Heart right ventricle (tissue), 16 donors: ENCODE measurements at regions not wholly inside any gene's neighbourhood (a gene's known extent, or its start where the extent isn't known, plus 50 kb on each side); places are given as distances from the start of the nearest gene placed in this dataset.

Experiments
- ATAC-seq, 8 donors: fragments of 200-7000 bp; cut with Tn5 transposase; one replicate each; pipeline ENCODE4 v1.9.1; 2020; ENCODE audit warnings: mild to moderate bottlenecking in 8 of 8, moderate library complexity in 8 of 8, moderate number of reproducible peaks in 1 of 8
- DNase-seq, 2 donors: peaks; one replicate each; pipeline ENCODE4 v3.0.0-alpha.2; 2020
- H3K27ac ChIP-seq, 10 donors: fragments of 200-600 bp; sonication (generic) in 2 of 10; one replicate each; pipeline versions ENCODE4 v1.5.0 to v1.8.0; 2020 to 2022; ENCODE audit warnings: mild to moderate bottlenecking in 3 of 10
- H3K27me3 ChIP-seq, 7 donors: fragments of 200-600 bp; one replicate each; pipeline ENCODE4 v1.8.0; 2021 to 2022; ENCODE audit warnings: mild to moderate bottlenecking in 2 of 7
- H3K36me3 ChIP-seq, 9 donors: fragments of 200-600 bp; sonication (generic) in 1 of 9; one replicate each; pipeline versions ENCODE4 v1.5.0 to v1.8.0; 2020 to 2022; ENCODE audit warnings: mild to moderate bottlenecking in 2 of 9
- H3K4me1 ChIP-seq, 9 donors: fragments of 200-600 bp; sonication (generic) in 1 of 9; one replicate each; pipeline versions ENCODE4 v1.5.0 to v1.8.0; 2020 to 2022; ENCODE audit warnings: mild to moderate bottlenecking in 4 of 9
- H3K4me3 ChIP-seq, 10 donors: fragments of 200-600 bp; sonication (generic) in 2 of 10; one replicate each; pipeline versions ENCODE4 v1.5.0 to v1.8.0; 2020 to 2022; ENCODE audit warnings: mild to moderate bottlenecking in 7 of 10, moderate library complexity in 2 of 10
- H3K9me3 ChIP-seq, 11 donors: fragments of 200-600 bp in 10 of 11; sonication (generic) in 2 of 11; one replicate each; pipeline versions ENCODE4 v1.5.0 to v1.8.0; 2013 to 2022; ENCODE audit warnings: mild to moderate bottlenecking in 2 of 11, control low read depth in 1 of 11, moderate library complexity in 1 of 11
- CTCF ChIP-seq, 9 donors: fragments of 200-600 bp; sonication (generic) in 2 of 9; IDR thresholded peaks; one replicate each; pipeline versions ENCODE4 v1.5.0 to v1.8.0; 2021 to 2022; ENCODE audit warnings: antibody characterized with exemption in 9 of 9, mild to moderate bottlenecking in 5 of 9, moderate library complexity in 1 of 9
- WGBS, 2 donors: extraction: QIAGEN DNeasy Blood & Tissue Kit; methylation state at CpG; one replicate each; pipeline ENCODE4 v1.1.7; 2013; ENCODE audit warnings: inconsistent platforms in 1 of 2; 5-methylcytosine and 5-hydroxymethylcytosine counted together
- intact Hi-C, 10 donors: fragments of 100-400 bp; cut with DNase I; formaldehyde crosslinking; loops; one replicate each; pipeline versions ENCODE4 v1.11.1 to v1.14.2; 2022
- donor health status: Arrhythmogenic right ventricular cardiomyopathy.
- donor health status: ischemic (EF 13 %, LVEDD 7.1; RV severe dilation, severe dysfunction).
- donor health status: healthy with polysubstance abuse.
- donor health status: DM: no; HTN: yes; CAD: no.
- donor health status: DM: no; HTN: no; CAD: no.
- donor health status: ischemic (EF 25% LVEDD 6.9; RV normal size, moderate dysfunction).
- donor health status: ischemic (EF 25% LVEDD 5.7; RV mildly dilated, moderate dysfunction).
- donor health status: healthy.
- donor health status: DM: yes; HTN: yes; CAD: no.
- donor health status: Ischemic cardiomyopathy.
- donor health status: ischemic (EF 35%, LVEDD 5.7; RV mildly dilated, moderate dysfunction).
- donor health status: nonischemic (EF 11% LVEDD 7.7; RV severe dilation, severe dysfunction).
- donor health status: DM: yes; HTN: yes; CAD: no.
- donor health status: PGD.
- donor health status: ischemic (EF 29% LVEDD 5.4; RV normal size, mild dysfunction).
- donor health status: nonischemic (EF 23%, LVEDD 6.1; RV moderate dilation, normal function).

GRCh38 chr20:1720226-1720625, 62.6 kb upstream of the SIRPG start:
- Histone ChIP-seq H3K27ac (no peak overlapping the region), H3K27me3 (peaks cover 0 to 18% (median 9%) of the 10 kb centered on the region in 7 donors), H3K4me1 (no peaks in the 10 kb centered on the region), H3K36me3 (no peaks in the 10 kb centered on the region), H3K9me3 (peaks cover 0 to 15% (median 3%) of the 10 kb centered on the region in 11 donors), H3K4me3 (no peak overlapping the region)
- ATAC-seq (no peak), DNase-seq (no peak)
- intact Hi-C loops = no loop called here
- TF ChIP-seq CTCF (IDR thresholded peaks at IDR 0.05) = no peak
- WGBS, 2 donors = 87 to 96% methylated on average over 4 of the region's 4 CpGs

- no peak for TF ChIP-seq CTCF (IDR thresholded peaks at IDR 0.05)
- WGBS, 2 donors = 69 to 72% methylated on average over 8 of the region's 8 CpGs
Observed at GRCh38 chr20:1718604-1719384, 61.2 kb upstream of the SIRPG start.

GRCh38 chr20:1712634-1713624, 55.4 kb upstream of the SIRPG start:
- WGBS, 2 donors = 77 to 84% methylated on average over 4 of the region's 4 CpGs
- H3K4me3 ChIP-seq = no peak overlapping the region
- H3K9me3 ChIP-seq = peaks cover 0 to 28% (median 0%) of the 10 kb centered on the region in 11 donors
- no peak overlapping the region for H3K27ac ChIP-seq
- no peaks in the 10 kb centered on the region for H3K36me3 ChIP-seq
- intact Hi-C loops = no loop called here
- DNase-seq = no peak
- ATAC-seq = no peak
- H3K4me1 ChIP-seq = no peaks in the 10 kb centered on the region
- TF ChIP-seq CTCF (IDR thresholded peaks at IDR 0.05) = no peak
- H3K27me3 ChIP-seq = peaks cover 0 to 34% (median 7%) of the 10 kb centered on the region in 7 donors

More at GRCh38 chr20:1718604-1719384, 61.2 kb upstream of the SIRPG start:
- DNase-seq = no peak
- no peak for ATAC-seq
- Histone ChIP-seq H3K4me3 (no peak overlapping the region), H3K27me3 (peaks cover 0 to 18% (median 9%) of the 10 kb centered on the region in 7 donors), H3K9me3 (peaks cover 0 to 10% (median 0%) of the 10 kb centered on the region in 11 donors), H3K27ac (no peak overlapping the region), H3K4me1 (no peaks in the 10 kb centered on the region), H3K36me3 (no peaks in the 10 kb centered on the region)
- intact Hi-C loops = no loop called here

GRCh38 chr20:1711826-1712601, 54.4 kb upstream of the SIRPG start:
- Histone ChIP-seq H3K27me3 (peaks cover 0 to 36% (median 7%) of the 10 kb centered on the region in 7 donors), H3K9me3 (peaks cover 0 to 28% (median 0%) of the 10 kb centered on the region in 11 donors)
- no peak for DNase-seq

More at GRCh38 chr20:1711826-1712601, 54.4 kb upstream of the SIRPG start:
- Histone ChIP-seq H3K4me1 (no peaks in the 10 kb centered on the region), H3K36me3 (no peaks in the 10 kb centered on the region), H3K27ac (no peak overlapping the region), H3K4me3 (no peak overlapping the region)
- no peak for TF ChIP-seq CTCF (IDR thresholded peaks at IDR 0.05)
- 68 to 74% methylated on average over 14 of the region's 14 CpGs for WGBS, 2 donors
- no peak for ATAC-seq
- intact Hi-C loops = no loop called here
